HepG2 (cell line): ENCODE measurements at regions not wholly inside any gene's neighbourhood (a gene's known extent, or its start where the extent isn't known, plus 50 kb on each side); places are given as distances from the start of the nearest gene placed in this dataset.

Experiments
- ARID2 ChIP-seq: sonication (generic); formaldehyde crosslinking; IDR thresholded peaks from 2 replicates; pipeline ENCODE4 v1.8.1; 2022; ENCODE audit warnings: mild to moderate bottlenecking, missing genetic modification reagents, borderline replicate concordance
- ARID4A ChIP-seq: sonication (generic); formaldehyde crosslinking; IDR thresholded peaks from 2 replicates; pipeline ENCODE4 v1.5.0; 2020; ENCODE audit warnings: mild to moderate bottlenecking, missing genetic modification reagents, borderline replicate concordance
- DMTF1 ChIP-seq: sonication (generic); formaldehyde crosslinking; IDR thresholded peaks from 2 replicates; pipeline ENCODE4 v1.4.0; 2020; ENCODE audit warnings: mild to moderate bottlenecking, missing genetic modification reagents
- ISX ChIP-seq: sonication (generic); formaldehyde crosslinking; conservative IDR thresholded peaks from 2 replicates; pipeline ENCODE4 v1.5.0; 2020; ENCODE audit warnings: missing genetic modification reagents
- MAFK ChIP-seq, 2 experiments: IDR thresholded peaks in 1 of 2; conservative IDR thresholded peaks in 1 of 2; 2 replicates each; pipeline ENCODE4 v1.6.1; 2011; ENCODE audit warnings: improper control_type of control experiment in 2 of 2, low read length in 2 of 2
- NR2F2 ChIP-seq: IDR thresholded peaks from 2 replicates; pipeline ENCODE4 v1.6.1; 2012; ENCODE audit warnings: low read depth, inconsistent platforms, borderline replicate concordance
- SIX4 ChIP-seq: sonication (generic); formaldehyde crosslinking; IDR thresholded peaks from 2 replicates; pipeline ENCODE4 v1.4.0; 2020; ENCODE audit warnings: missing genetic modification reagents
- TBP ChIP-seq: sonication (generic); formaldehyde crosslinking; IDR thresholded peaks from 2 replicates; pipeline ENCODE4 v1.5.0; 2020; ENCODE audit warnings: missing genetic modification reagents
- TOPORS ChIP-seq: sonication (generic); formaldehyde crosslinking; IDR thresholded peaks from 2 replicates; pipeline ENCODE4 v1.8.0; 2023; ENCODE audit warnings: mild to moderate bottlenecking, missing genetic modification reagents
- ZBTB7A ChIP-seq: sonication (generic); formaldehyde crosslinking; IDR thresholded peaks from 2 replicates; pipeline ENCODE4 v1.8.0; 2022; ENCODE audit warnings: mild to moderate bottlenecking, missing genetic modification reagents
- ZNF180 ChIP-seq: sonication (generic); formaldehyde crosslinking; IDR thresholded peaks from 2 replicates; pipeline ENCODE4 v1.4.0; 2020; ENCODE audit warnings: low read depth, missing genetic modification reagents, borderline replicate concordance
- ZNF766 ChIP-seq: sonication (generic); formaldehyde crosslinking; IDR thresholded peaks from 2 replicates; pipeline ENCODE4 v1.5.0; 2020; ENCODE audit warnings: missing genetic modification reagents, borderline replicate concordance
- ZNF841 ChIP-seq: sonication (generic); formaldehyde crosslinking; IDR thresholded peaks from 2 replicates; pipeline ENCODE4 v1.8.1; 2023; ENCODE audit warnings: missing genetic modification reagents, borderline replicate concordance
- TF ChIP-seq, protein P1 (sequence below): sonication (generic); formaldehyde crosslinking; IDR thresholded peaks from 2 replicates; pipeline ENCODE4 v1.4.0; 2020; ENCODE audit warnings: mild to moderate bottlenecking, missing genetic modification reagents
- TF ChIP-seq, protein P2 (sequence below): sonication (generic); formaldehyde crosslinking; IDR thresholded peaks from 2 replicates; pipeline ENCODE4 v1.8.0; 2022; ENCODE audit warnings: mild to moderate bottlenecking, missing genetic modification reagents, moderate library complexity

GRCh38 chr1:213570487-213570886 is 417.3 kb upstream of the PROX1 start (continued):
- TF ChIP-seq ISX (CRISPR knock-in tag), result no peak
- no peak for TF ChIP-seq ZNF841 (CRISPR knock-in tag)
- TF ChIP-seq TOPORS (CRISPR knock-in tag), result no peak
- no peak for TF ChIP-seq ZNF180 (CRISPR knock-in tag)
- TF ChIP-seq, protein P1, sequence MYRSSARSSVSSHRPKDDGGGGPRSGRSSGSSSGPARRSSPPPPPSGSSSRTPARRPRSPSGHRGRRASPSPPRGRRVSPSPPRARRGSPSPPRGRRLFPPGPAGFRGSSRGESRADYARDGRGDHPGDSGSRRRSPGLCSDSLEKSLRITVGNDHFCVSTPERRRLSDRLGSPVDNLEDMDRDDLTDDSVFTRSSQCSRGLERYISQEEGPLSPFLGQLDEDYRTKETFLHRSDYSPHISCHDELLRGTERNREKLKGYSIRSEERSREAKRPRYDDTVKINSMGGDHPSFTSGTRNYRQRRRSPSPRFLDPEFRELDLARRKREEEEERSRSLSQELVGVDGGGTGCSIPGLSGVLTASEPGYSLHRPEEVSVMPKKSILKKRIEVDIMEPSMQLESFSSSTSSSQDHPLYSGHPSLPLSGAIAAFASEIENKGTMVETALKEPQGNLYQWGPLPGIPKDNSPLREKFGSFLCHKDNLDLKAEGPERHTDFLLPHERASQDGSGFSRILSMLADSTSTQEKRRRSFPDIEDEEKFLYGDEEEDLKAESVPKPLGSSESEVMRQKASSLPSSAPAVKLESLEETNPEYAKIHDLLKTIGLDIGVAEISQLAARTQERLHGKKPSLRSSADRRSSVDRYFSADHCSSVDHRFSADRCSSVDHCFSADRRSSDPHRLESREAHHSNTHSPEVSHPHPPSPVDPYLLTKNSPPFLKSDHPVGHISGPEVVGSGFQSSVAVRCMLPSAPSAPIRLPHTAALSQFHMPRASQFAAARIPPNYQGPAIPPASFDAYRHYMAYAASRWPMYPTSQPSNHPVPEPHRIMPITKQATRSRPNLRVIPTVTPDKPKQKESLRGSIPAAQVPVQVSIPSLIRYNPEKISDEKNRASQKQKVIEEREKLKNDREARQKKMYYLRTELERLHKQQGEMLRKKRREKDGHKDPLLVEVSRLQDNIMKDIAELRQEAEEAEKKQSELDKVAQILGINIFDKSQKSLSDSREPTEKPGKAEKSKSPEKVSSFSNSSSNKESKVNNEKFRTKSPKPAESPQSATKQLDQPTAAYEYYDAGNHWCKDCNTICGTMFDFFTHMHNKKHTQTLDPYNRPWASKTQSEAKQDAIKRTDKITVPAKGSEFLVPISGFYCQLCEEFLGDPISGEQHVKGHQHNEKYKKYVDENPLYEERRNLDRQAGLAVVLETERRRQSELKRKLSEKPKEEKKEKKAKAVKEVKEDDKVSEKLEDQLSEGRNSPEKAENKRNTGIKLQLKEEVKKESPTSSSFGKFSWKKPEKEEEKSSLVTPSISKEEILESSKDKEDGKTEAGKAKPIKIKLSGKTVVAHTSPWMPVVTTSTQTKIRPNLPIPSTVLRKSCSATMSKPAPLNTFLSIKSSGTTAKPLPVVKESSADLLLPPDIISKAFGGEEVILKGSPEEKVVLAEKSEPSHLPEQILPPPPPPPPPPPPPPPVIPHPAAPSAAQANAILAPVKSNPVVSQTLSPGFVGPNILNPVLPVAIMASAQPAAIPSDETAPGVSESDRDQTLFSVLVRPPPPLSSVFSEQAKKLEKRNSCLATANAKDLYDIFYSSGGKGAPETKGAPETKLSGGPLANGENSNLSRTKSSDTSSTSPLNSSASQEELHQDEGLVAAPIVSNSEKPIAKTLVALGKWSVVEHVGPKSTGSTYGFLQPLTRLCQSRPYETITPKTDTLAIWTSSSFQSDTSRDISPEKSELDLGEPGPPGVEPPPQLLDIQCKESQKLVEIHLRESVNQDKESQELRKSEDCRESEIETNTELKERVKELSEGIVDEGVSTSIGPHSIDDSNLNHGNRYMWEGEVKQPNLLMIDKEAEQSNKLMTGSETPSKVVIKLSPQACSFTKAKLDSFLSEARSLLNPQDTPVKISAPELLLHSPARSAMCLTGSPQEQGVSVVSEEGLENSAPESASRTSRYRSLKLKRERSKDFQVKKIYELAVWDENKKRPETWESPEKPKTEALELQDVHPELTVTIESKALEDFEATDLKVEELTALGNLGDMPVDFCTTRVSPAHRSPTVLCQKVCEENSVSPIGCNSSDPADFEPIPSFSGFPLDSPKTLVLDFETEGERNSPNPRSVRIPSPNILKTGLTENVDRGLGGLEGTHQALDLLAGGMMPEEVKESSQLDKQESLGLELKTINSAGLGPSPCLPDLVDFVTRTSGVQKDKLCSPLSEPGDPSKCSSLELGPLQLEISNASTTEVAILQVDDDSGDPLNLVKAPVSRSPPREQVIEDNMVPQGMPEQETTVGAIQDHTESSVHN (CRISPR knock-in tag), result no peak
- TF ChIP-seq ZBTB7A (CRISPR knock-in tag), result no peak
- TF ChIP-seq NR2F2, result no peak
- no peak for TF ChIP-seq TBP (CRISPR knock-in tag)
- no peak for TF ChIP-seq ZNF766 (CRISPR knock-in tag)
- 0 out of 2 replicates have a peak, but pooled peaks have one; percentile 11 for TF ChIP-seq SIX4 (CRISPR knock-in tag)
- no peak for TF ChIP-seq ARID4A (CRISPR knock-in tag)
- no peak for TF ChIP-seq DMTF1 (CRISPR knock-in tag)
- TF ChIP-seq, protein P2, sequence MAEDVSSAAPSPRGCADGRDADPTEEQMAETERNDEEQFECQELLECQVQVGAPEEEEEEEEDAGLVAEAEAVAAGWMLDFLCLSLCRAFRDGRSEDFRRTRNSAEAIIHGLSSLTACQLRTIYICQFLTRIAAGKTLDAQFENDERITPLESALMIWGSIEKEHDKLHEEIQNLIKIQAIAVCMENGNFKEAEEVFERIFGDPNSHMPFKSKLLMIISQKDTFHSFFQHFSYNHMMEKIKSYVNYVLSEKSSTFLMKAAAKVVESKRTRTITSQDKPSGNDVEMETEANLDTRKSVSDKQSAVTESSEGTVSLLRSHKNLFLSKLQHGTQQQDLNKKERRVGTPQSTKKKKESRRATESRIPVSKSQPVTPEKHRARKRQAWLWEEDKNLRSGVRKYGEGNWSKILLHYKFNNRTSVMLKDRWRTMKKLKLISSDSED (CRISPR knock-in tag), result no peak
- no peak for TF ChIP-seq MAFK (conservative IDR thresholded peaks at IDR 0.05 in 1 of 2, IDR thresholded peaks at IDR 0.05 in 1 of 2; ENCODE audit: low read length in 2 of 2)
- TF ChIP-seq ARID2 (CRISPR knock-in tag), result no peak
